HG02870 (cell line): ENCODE measurements at regions not wholly inside any gene's neighbourhood (a gene's known extent, or its start where the extent isn't known, plus 50 kb on each side); places are given as distances from the start of the nearest gene placed in this dataset.

Experiments
- ATAC-seq: cut with Tn5 transposase; IDR thresholded peaks from one replicate; pipeline ENCODE4 v1.9.1; 2021; ENCODE audit warnings: mild to moderate bottlenecking, moderate library complexity; ENCODE audit not compliant: unreplicated experiment

DNA sequence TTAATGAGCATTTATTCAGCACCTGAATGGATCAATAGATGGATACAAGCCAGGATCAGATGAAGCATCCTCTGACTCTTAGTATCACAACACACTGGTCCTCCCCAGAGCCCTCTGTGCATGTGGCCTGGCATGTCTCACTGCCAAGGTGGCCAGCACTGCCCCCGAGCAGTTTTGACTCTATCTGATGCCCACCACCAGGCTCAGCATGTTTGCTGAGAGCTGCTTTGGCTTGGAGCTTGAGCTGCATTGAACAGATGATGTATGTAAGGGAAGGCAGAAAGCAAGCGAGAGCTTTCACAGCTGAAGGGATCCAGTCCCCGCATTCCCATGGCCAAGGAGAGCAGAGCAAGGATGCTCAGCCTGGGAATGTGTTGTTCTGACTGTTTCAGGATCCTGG is 320.3 kb downstream of the BUD13 start:
- ATAC-seq: no peak

DNA sequence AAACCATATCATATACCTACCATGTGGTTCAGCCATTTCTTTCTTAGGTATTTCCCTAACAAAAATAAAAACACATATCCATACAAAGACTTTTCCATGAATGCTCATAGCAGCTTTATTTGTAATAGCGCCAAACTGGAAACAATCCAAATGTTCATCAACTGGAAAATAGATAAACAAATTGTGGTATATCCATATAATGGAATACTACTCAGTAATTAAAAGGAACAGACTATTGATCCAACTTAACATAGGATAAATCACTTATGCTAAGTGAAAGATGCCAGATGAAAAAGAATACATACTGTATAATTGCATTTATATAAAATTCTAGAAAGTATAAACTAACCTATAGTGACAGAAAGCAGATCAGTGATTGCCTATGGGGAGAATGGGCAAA is 323.3 kb downstream of the BUD13 start:
- ATAC-seq: no peak

DNA sequence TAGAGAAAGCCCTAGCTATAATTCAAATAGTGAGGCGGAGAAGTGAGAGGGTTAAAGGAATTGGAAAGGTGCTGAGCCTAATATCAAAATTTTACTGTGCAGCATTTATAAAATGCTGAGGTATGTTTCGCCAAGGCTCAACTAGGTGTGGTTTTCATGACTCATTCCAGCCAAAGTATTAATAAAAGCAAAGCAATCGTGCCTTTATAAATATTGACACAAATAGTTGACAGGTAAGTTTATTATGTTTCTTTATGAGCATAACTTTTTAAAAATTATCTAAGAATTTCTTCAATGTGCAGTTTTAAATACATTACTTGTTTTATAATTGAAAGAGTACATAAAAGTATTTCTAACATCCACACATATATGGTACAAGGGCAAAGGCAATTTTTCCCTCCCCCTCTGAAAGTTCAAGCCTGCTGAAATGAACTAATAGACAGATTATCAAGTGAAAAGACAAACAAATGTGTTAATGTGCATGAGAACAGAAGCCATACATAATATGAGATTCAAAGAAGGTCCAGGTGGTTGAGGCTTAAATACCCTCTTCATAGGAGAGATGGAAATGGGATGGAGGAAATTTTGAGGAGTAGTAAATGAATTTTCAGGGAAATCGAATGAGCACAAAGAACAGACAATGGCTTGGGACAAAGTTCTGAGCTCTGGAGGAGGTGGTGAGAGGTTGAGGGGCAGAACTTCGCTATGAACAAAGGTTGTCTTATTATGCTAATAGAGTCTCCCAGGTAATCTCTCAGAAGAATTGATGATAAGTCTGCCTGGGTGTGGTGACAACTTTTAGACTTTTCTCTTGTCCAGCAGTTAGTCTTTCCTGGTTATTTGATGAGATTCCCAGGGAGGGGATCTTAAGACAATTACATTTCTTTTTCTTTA is 326.5 kb downstream of the BUD13 start:
- no peak for ATAC-seq

DNA sequence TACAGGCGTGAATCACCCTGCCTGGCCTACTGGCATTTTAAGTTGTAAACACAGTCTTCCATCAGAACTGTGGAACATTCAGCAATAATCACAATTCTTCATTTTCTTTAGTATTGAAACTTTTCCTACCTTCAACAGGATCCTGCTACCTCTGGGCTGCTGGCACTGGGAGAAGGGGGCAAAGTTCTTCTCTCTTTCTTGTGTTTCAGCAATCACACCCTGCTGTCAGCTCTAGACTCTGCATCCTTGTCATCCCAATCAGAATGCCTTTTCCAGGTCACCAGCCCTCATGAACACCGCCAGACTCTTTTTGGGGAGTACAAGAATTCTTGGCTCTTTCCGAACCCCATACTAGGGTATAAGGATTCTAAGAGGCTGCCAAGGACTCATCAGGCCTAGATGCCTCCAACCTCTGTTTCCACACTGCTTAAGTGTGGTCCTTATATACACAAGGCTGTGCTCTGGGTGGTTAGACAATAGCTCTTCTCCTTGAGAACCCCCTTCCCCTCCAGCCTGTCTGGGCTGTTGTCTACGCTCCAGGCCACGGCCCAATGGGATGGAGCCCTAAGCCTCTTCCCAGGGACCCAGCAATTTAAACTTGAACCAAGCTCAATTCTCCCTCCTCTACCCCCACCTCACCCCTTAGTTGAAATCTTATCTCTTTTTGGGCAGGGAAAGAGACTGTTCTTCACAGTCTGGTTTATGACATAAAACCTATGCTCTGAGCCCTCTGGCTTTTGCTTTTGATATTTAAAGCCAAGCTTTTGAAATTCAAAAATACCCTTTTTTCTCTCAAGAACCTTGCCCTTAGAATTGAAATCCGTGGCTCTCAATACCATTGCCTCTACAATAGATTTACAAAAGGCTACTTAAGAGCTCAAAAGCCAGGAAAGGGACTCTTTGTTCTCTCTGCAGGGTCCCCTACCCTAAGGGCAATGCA is 327.4 kb downstream of the BUD13 start:
- ATAC-seq: no peak

DNA sequence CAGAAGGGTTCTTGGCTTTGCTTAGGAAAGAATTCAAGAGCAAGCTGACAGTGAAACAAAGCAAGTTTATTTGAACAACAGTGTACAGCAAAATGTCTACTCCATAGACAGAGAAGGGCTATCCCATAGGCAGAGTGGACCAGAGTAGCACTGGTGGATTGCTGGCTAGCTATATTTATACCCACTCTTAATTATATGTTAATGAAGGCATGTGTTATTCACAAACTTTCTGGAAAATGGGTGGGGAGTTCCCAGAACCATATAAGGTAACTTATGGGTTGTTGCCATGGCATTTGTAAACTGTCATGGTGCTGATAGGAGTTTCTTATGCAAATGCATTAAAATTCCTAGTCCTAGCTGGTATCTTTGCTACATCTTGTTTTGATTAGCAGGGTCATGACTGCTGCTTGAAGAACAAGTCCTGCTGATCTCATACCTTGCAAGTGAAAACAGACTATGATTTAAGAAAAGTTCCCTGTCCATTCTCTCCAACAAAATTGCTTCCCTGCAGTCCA is 330.5 kb downstream of the BUD13 start:
- ATAC-seq: no peak

DNA sequence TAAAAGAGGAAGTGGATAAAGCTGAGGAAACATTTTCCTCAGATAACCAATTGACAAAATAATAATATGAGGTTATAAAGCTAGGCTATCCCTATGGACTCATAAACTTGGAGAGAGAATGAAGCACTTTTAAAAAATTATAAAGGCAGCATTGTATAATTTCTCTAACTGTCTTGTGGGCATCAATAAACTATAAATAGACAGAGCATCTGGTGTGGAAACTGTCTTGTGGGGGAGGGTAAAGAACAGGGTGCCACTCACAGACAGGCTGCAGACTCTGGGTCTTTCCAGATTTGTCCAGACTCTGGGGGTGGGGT is 333.5 kb downstream of the BUD13 start:
- no peak for ATAC-seq

DNA sequence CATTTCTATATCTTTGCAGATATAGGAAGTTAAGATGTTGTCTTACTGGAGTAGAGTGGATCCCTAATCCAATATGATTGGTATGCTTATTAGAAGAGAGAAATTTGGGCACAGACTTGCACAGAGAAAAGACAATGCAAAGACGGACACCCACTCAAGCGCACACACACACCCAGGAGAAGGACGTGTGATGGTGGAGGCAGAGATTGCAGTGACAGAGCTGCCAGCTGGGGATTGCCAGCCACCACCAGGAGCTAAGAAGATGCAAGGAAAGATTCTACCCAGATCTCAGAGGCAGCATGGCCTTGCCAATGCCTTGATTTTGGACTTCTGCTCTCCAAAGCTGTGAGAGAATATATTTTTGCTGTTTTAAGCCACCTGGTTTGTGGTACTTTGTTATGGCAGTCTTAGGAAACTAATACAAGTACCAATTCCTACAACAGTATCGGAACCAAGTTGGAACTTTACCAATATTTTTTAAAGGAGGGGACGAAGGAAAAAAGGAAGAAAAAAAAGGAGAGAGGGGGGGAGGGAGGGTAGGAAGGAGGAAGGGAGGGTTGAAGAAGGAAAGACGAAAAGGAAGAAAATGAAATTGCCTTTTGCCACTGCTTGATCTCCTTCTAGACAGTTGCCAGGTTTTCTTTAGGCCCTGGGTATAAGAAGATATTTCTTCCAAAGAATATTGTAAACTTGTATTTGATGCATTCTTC is 334.0 kb downstream of the BUD13 start:
- ATAC-seq: no peak

DNA sequence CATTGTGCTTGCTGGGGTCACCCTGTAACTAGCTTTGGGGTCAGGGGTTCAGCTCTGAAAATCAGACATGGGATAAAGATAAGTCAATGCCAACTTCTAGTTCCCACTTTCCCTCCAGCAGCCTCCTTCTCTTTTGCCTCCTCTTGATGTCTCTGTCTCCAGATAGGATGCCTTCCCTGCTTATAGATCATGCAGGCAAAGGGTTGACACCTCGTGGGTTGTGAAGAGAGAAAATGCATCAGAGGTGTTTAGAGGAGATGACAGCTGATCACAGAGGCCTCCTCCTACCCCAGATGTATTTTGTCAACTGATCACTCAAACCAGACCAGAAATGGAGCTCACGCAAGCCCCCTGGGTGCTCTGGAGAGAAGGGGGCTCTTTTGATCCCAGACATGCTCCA is 337.8 kb downstream of the BUD13 start:
- no peak for ATAC-seq

DNA sequence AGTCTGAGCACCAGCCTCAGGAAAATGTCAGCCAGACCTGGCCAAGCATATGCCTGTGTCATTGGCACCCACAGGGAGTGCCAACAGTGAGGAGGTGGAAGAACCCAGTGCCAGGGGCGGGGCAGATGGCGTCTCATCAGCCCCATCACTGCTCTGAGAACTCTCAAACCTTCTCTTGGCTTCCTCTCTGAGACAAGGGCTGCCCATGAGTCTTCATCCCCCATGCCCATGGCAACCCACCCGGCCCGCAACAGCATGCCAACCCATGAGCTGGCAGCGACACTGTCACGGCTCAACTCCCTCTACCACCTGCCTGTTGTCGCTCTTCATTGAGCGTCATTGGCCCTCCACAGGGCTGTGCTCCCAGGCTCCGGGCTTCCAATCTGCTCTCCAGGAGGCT is 340.5 kb downstream of the BUD13 start:
- no peak for ATAC-seq

DNA sequence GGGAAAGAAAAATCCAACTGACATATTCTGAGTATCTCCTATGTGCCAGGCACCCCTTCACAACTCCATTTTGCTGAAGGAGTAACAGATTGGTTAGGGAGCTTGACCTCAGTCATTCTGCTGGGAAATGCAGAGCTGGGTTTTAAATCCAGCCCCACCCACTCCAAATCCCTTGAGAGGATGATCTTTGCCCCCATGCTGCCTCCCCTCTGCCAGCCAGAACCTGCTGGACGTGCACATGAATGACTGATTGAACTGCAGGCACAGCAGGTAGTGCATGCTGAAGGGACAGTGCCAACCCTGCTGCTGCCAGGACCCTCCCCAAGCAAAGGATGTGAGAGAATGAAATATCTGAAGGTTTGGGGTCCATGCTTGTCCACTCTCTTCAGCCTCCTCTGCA is 340.9 kb downstream of the BUD13 start:
- ATAC-seq: no peak

DNA sequence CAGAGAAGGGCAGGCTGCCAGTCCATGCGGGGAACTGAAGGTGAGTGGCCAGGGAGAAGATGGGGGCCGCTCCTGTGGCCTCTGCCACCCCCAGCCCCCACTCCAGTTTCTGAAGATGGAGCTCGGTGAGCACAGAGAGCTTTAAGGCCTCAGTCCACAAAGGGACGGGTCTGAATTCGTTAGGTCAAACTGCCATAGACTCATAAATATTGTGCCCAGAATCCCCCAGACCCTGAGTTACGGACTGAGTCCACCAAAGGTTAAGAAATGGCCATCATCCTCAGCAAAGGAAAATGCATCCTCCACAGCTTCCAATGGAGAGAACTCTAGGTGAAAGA is 344.2 kb downstream of the BUD13 start:
- no peak for ATAC-seq

DNA sequence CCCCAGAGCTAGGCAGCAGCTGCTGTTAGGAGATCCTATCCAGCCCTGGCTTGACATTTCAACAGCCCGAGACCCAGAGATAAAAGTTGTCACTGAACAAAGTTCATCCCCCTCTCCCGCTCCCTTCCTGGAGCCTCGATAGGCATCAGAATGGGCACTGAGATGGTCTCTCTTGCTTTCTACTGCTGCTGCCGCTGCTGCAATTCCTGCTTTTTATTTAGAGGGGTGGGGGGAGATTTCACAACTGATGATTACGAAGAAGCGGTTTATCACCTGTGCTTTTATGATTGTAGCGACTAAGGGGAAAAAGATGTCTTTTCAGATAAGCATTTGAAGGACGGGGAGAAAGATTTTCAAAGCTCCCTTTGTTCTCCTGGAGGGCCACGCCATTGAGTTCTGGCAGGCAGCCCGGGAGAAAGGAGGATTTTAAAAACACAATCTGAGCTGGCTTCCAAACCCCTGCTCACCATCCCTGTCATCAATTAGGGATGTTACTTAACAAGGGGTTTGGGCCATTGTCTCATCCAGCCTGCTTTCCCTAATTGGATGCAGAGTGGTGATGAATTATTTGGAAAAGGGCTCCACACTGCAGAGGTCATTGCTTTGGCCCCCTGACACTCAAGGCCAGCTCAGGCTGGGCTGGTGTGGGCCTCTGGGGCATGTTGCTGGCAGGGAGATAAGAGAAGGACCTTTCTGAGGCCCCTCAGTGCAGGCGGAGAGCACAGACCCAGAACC is 344.7 kb downstream of the BUD13 start:
- no peak for ATAC-seq

DNA sequence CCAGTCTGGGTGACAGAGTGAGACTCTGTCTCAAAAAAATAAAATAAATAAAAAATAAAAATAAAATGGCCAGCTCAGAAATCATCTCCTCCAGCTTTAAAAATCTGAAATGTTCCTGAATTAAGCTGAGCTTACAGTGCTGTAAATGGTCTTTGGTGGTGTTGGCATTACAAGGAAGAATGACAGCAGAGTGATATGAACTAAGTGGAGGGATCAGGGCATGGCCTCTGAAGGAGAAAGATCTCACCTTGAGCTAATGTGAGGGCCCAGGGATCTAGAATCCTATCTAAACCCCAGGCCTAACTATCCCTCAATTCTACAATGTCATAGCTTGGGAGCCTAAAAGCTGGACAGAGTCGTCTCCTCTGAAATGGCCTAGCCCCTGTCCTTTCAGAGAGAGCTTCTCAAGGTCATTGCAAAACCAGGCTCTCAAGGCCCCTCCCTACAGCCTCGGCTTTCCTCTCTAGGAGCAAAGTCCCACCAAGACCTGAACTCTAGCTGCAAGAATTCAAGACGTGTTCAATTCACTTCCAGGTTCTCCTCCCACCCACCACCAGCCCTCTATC is 345.4 kb downstream of the BUD13 start:
- no peak for ATAC-seq

DNA sequence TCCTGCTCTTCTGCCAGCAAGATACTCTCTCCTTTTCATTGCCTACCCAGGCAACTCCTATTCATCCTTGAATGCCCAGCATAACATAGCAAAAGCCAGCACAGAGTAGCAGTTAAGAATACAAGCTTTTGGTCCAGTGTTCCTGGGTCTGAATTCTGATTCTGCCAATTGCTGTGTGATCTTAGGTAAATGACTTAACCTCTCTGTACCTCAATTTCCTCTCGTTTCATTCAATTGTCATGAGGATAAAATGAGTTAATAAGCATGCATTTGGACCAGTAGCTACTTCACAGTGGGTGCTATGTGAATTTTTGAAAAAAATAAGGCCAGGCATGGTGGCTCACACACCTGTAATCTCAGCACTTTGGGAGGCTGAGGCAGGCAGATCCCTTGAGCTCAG is 346.0 kb downstream of the BUD13 start:
- no peak for ATAC-seq

DNA sequence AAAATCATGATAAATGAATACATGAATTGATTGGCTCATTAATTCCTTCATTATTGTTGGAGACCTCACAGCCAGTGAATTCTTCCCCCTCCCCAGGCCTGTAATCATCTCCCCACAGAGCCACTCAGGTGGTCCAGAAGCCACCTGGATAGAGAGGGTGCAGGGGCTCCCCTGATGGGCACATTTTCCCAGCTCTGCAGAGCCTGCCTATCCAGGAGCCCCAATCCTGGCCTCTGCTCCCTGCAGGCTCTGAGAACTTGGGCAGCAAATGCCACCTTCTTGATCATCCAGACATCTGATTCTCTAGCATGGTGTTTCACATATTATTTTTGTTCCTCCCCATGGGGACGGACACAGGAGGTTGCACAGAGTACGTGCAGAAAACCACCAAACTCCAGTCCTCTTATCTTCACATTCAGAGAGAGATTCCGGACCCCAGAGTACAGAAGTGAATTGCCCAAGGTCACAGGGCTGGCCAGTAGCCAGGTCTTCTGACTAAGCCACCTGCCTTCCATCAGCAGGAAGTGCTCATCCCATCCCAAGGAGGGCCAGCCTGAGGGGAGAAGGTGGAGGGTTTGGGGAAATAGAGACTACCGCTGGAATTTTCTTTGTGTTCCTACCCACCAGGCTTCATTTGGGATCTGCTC is 348.0 kb downstream of the BUD13 start:
- no peak for ATAC-seq

DNA sequence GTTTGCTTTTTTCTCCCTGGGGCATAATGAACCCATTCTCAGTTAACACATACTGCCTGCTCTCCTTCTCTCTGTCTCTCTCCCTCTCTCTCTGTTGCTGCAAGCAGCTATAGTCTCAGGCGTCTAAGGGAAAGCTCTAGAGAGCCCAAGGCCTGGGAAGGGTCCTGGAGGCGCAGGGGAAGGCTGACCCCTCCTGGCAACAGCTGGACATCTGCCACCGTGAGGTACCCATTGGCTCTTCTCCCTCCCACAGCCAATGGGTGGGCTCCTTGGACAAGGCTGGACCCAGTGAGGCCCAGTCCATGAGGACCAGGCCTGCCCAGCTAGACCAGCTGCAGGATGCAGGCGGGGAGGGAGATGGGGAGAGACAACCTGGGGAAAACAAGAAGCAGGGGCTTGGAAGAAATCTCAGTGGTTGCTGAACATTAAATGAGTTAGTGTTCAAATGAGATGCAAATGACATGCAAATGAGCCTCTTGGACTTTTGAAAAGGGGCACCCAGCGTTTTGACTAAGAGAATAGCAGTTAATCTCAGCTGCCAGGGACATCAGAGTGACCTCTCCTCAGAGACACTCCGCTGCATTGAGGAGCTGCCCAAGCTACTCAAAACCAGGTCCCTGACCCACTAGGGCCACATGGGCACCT is 349.7 kb downstream of the BUD13 start:
- no peak for ATAC-seq

DNA sequence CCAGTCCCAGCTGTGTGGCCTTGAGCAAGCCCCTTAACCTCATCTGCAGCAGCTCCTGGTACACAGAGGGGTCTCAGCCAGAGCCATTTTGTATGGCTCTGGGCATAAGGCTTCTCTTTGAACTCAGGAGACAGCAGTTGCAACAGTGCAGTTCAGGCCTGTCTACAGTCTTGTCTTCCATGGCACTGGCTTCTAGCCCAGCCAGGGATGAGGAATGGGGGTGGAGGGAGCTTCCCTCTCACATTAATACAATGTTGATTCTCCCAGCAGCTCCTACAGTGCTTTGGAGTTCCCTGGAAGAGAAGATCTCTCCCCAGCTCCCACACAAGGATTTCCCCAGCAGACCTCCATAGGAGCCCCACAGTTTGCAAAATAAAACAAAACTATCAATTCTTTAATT is 350.2 kb downstream of the BUD13 start:
- ATAC-seq: no peak

DNA sequence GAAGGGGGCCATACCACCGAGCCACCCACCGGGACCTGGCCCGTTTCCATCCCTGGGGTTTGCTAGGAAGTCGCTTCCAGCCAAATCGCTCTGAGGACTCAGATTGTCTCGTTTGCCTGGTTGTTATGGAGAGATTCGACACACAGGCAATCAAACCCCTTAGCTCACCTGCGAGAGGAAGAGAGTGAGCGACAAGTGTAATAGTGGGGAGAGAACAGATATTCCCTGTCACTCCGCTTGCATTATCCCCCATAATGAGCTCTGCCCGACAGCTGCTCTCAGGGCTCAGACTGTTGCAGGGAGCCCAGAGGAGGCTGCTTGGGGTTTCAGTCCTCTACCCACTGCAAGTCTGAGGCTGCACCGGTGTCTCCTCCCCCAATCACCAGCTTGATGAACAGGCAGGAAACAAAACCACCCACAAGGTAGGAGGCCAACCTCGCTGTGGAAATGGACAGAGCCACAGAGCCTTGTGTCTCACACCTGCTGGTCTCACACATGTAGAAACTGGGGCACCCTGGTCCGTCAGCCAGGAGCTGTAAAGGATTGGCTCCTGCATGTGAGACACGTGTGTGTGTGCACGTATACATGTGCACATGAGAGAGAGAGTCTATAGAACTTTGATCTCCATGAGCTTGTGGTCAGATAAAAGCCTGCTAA is 351.1 kb downstream of the BUD13 start:
- no peak for ATAC-seq
